ENCODE measurements at regions not wholly inside any gene's neighbourhood (a gene's known extent, or its start where the extent isn't known, plus 50 kb on each side); places are given as distances from the start of the nearest gene placed in this dataset.
"Not testable (repeated sequence)": the region's sequence is repeated elsewhere in the genome, so short reads cannot be mapped to it uniquely, and the experiment has no call there.

- not testable (repeated sequence) for DNase-seq (ENCODE audit: low read depth in 3 of 3)
These were observed 108.1 kb downstream of the PROX1 start for GRCh38 chr1:214095896-214096295.

DNA sequence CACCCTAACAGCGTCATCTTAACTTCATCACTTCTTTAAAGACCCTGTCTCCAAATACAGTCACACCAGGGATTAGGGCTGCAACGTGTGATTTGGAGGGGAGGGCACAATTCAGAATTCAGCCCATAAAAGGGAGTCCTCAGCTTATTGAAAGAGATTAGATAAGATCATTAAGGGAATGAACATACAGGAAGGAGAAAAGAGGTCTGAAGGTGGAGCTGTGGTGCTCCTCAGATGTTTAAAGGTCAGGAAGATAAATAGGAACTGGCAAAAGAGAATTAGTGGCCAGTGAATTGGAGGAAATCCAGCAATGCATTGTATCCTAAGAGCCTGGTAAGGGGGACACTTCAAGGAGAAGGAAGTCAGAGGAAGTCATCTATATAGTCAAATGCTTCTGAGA lies 113.5 kb downstream of the PROX1 start:
- DNase-seq (ENCODE audit: low read depth in 3 of 3): no peak

- DNase-seq (ENCODE audit: low read depth in 3 of 3): no peak
These were observed 114.1 kb downstream of the PROX1 start for GRCh38 chr1:214101828-214102227.

DNA sequence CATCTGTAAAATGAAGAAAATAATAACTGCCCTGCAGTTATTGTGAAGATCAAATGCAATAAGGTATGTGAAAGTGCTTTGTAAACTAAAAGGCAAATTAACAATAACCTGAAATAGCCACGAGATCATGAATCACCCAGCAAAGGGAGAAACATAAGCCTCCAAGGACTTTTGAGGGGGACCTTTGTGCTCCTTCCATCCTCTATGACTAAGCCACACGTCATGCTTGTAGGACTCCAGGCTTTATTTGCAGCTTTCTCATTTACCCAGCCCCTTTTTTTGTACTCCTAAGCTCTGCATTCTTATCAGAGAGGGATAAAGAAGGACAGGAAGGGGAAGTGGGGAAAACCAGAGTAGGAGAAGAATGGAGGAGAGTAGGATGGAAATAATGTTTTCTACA lies 115.1 kb downstream of the PROX1 start:
- DNase-seq (ENCODE audit: low read depth in 3 of 3): no peak

GRCh38 chr1:214103778-214104177 lies 116.0 kb downstream of the PROX1 start:
- no peak for DNase-seq (ENCODE audit: low read depth in 3 of 3)

DNA sequence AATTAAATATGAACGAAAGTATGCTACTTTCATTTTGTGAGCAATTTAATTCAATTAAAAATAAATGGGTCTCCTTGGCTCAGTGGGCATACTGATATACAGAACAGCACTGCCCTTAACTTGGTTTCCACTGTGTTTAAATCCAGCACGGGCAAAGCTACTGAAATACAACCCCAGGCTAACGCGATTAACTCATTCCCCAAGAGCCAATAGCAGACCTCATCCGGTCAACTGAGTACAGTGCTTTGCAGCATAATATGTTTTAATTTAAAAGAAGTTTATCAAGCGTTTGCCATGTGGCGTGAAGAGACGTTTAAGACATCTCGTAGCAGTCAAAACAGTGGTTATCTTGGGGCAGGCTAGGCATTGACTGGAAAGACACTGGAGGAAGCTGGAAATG lies 118.6 kb downstream of the PROX1 start:
- no peak for DNase-seq (ENCODE audit: low read depth in 3 of 3)

DNA sequence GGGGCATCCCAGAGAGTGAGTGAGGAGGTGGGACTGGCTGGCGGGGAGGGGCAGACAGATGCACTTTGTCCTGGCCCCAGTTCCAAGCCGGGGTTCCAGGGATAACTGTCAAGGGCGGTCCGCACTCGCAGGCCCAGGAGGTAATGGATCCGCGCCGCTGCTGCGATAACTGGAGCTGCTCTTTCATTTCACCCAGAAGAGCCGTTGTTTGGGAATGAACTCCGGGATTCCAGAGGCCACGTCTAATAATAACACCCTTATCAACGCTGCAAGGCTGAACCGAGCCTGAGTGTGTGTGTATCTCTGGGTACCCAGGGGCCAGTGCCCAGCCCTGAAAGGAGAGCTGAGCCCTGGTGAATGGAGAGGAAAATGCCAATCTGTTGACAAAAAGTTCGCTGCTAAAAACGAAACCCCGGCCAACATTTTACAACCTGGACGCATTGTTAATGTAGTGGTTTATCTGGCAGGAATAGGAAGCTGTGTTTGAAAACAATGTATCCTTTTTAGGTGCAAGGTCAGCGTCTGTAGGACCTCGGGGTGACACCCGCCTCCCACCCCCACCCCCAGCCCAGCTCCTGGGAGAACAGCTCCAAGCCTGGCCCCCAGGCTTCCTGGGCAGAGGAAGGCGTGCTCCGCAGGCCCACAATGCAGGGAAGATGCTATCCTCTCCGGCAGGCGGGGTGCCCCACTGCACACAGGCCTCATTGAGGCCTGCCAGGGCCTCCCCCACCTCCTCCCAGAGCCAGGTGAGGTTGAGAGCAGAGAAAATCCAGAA lies 119.7 kb downstream of the PROX1 start:
- no peak for DNase-seq (ENCODE audit: low read depth in 3 of 3)

DNA sequence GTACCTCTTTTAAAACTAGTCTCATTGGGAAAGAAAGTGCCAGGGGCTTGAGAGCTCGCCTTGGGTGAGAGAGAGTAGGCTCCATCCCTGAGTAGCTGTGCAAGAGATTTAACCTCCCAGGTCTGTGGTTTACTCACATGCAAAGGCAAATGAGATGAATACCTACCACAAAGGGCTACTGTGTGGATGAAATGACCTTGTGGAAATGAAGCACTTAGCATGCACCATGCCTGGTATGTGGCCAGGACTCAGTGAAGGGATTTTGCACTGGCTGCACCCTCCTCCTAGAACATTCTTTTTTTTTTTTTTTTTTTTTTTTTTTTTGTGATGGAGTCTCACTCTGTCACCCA lies 120.3 kb downstream of the PROX1 start:
- DNase-seq (ENCODE audit: low read depth in 3 of 3): no peak

DNA sequence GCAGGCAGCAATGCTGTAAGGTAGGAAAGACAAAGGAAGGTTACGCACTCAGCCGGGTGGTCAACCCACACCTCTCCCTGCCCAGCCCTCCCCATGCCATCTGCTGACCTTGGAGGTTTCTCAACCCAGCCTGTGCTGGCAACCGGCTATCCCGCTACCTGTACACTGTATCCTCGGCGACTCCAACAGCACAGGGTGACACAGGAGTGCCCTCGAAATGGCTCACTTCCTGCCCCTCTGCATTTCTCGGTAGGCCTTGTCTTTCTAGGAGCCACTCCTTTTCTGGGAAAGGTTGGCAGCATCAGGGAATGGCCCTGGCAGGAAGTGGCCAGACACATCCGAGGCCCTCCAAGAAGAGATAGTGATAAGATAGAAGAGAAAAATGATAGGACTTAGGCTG lies 124.0 kb downstream of the PROX1 start:
- no peak for DNase-seq (ENCODE audit: low read depth in 3 of 3)

DNA sequence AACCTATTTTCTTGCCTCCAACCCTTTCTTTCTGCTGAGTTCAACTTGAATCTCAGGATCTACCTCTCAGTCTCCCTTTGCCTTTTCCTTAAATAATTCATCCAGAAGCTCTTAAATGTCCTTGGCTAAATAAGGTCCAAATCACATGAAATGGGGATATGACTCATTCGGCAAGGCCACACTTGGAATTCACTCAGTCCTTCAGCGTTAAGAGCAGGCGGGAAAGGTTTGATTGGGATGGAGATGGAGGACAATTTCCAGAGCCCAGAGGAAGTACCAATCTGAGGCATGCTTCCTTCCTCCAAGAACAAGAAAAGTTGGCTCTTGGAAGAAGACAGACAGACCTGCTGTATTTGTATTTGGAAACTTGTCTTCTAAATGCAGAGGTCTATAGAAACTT lies 128.5 kb downstream of the PROX1 start:
- no peak for DNase-seq (ENCODE audit: low read depth in 3 of 3)

- DNase-seq (ENCODE audit: low read depth in 3 of 3): no peak
These were observed 130.0 kb downstream of the PROX1 start for GRCh38 chr1:214117780-214118179.

DNA sequence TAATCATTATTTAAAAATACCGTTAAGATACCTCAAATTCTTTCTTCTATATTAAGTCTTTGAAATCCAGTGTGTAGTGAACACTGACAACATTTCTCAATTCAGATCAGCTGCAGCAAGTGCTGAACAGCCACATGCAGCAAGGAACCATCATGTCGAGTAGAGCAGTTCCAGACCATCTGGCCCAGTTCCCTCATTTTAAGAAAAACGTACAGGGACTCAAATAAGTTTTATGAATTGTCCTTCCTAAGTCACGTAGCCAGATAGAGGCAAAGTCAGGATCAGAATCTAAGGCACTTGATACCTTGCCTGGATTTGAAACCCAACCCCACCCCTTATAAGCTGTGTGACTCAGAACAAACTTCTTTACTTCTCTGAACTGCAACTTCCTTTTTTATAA lies 132.4 kb downstream of the PROX1 start:
- DNase-seq (ENCODE audit: low read depth in 3 of 3): no peak

- no peak for DNase-seq (ENCODE audit: low read depth in 3 of 3)
These were observed 133.2 kb downstream of the PROX1 start for GRCh38 chr1:214120951-214121350.

DNA sequence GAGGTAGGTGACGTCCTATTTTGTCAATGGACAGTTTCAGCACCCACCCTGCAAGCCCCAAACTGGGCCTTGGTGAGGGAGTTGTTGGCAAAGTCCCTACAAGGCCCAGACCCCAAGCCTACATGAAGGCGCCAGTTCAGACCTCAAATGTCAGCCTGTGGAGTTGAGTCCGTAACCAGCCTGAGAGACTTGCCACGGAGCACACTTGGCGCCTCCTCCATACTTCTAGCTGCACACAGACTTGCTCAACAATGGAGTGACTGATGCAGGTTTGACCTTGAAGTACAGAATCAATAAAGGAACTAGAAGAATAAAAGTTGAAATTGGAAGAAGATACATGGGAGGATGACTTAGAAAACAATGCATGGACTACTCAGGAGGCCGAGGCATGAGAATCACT lies 134.3 kb downstream of the PROX1 start:
- no peak for DNase-seq (ENCODE audit: low read depth in 3 of 3)

DNA sequence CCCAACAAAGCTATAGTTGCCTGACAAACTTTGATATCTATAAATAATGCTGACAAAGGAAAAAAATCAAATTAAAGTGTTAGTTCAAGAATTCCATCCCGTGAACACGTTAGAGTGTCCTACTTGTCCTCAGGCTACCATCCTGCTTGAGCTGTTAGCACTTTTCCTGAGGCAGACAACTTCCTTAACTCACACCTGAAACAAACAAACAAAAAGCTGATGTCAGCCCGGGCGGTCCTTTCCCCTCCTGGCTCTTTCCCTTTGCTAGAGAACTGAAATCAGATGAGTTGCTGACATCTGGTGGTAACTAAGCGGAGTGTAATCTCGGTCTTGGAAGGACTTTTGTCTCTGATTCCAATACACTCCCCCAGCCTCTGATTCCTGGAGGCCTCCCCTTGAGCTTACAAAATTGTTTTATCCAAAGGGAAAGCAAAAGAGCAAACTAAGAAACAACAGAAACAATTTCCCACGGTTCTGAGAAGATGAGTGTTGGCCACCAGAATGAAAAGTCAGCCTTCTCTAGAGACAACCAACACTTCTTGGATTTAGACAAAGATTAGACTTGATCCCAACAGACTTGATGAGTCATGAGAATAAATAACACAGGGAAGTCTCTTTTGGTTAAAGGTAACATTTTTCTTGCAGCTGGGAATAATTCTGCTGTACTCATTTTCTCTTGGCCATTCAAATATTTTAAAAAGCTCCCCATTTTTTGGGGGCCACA lies 135.4 kb downstream of the PROX1 start:
- peak in 2 of 3 experiments; percentile 3 to 9 for DNase-seq (ENCODE audit: low read depth in 3 of 3)

DNA sequence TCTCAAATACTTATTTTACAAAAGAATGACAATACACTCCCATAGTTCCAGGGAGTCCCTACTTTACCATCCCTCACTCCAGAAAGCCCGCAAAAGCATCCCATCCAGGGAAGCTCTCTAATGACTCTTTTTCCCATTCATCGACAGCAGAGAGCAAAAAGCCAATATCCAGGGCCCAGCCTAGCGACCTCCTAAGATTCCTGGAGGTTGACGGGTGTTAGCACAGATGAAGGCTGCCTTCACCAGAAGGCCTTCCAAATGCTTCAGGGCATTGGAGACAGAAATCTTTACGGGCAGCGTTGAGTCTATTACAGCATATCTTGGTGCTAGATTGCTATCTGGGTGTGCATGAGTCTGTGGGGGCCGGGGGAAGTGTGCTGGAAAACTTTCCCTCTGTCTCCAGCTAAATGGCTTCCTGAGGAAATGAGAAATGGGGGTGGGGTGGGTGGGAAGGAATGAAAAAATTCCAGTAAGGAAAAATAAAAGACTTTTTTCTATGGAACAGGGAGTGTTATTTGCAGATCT lies 136.6 kb downstream of the PROX1 start:
- no peak for DNase-seq (ENCODE audit: low read depth in 3 of 3)

GRCh38 chr1:214124915-214125314 lies 137.1 kb downstream of the PROX1 start:
- DNase-seq (ENCODE audit: low read depth in 3 of 3): no peak

DNA sequence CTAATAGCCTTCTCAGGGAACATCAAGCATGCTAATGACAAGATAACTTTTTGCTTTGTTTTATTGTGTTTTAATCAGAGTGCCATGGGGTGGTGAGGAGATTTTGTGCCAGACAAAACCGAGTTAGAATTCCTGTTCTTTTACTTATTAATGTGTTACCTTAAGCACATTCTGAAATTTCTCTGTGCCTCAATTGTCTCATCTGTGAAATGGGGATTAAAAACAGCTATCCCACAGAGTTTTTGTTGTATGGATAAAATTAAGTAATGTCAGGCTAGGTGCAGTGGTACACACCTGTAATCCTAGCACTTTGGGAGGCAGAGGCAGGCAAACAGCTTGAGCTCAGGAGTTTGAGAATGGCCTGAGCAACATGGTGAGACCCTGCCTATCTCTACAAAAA lies 138.0 kb downstream of the PROX1 start:
- no peak for DNase-seq (ENCODE audit: low read depth in 3 of 3)

- DNase-seq (ENCODE audit: low read depth in 3 of 3): no peak
These were observed 138.9 kb downstream of the PROX1 start for GRCh38 chr1:214126697-214127146.

- DNase-seq (ENCODE audit: low read depth in 3 of 3): no peak
These were observed 139.9 kb downstream of the PROX1 start for GRCh38 chr1:214127705-214128104.

DNA sequence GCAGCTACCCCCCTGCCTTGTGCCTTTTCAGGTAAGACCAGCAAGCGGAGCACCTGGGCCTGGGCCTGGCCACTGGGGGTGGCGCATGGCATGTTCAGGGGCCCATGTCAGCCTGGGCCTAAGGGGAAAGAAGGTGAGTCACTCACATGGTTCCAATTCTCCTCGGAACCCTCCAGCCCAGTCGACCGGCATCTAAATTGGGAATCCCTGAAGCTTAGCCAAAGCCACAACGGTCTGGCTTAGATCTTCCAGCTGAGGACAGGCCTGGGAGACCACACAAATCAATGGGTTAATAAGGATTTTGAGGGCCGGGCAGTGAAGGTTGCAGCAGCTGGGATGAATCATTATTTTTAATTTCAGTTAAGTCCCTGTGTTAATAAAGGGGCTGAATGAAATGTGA lies 145.1 kb upstream of the SMYD2 start:
- no peak for DNase-seq (ENCODE audit: low read depth in 3 of 3)

GRCh38 chr1:214136324-214136919 lies 144.5 kb upstream of the SMYD2 start:
- DNase-seq (ENCODE audit: low read depth in 3 of 3): no peak

DNA sequence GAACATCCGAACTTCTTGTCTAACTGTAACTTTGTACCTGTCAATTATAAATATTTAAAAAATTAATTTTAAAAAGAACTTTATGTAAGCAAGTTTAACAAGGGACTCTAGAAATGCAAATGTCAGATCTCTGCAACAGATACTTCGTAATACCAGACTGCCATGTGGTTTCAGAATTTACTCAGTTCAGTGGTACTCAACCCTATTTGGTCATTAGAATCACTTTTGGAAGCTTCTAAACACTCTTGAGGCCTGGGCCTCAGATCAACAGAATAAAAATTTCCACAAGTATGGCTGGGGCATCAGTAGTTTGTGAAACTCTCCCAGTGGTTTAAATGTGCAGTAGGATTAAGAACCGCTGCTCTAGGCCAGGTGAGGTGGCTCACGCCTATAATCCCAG lies 139.5 kb upstream of the SMYD2 start:
- DNase-seq (ENCODE audit: low read depth in 3 of 3): no peak
